WTC11 (cell line): ENCODE measurements at regions not wholly inside any gene's neighbourhood (a gene's known extent, or its start where the extent isn't known, plus 50 kb on each side); places are given as distances from the start of the nearest gene placed in this dataset.

ENCODE experiments used
- RELA ChIP-seq: sonication (generic); formaldehyde crosslinking; IDR thresholded peaks from 2 replicates; pipeline ENCODE4 v1.8.1; 2022; ENCODE audit warnings: missing genetic modification reagents, mild to moderate bottlenecking, borderline replicate concordance
- ZNF317 ChIP-seq: sonication (generic); formaldehyde crosslinking; IDR thresholded peaks from 2 replicates; pipeline ENCODE4 v1.8.1; 2023; ENCODE audit warnings: low read depth, mild to moderate bottlenecking, moderate library complexity, missing genetic modification reagents, borderline replicate concordance
- TF ChIP-seq, protein P1 (sequence below): fragments of 200-600 bp; IDR thresholded peaks from 2 replicates; pipeline ENCODE4 v1.8.0; 2022; ENCODE audit warnings: antibody characterized with exemption

DNA sequence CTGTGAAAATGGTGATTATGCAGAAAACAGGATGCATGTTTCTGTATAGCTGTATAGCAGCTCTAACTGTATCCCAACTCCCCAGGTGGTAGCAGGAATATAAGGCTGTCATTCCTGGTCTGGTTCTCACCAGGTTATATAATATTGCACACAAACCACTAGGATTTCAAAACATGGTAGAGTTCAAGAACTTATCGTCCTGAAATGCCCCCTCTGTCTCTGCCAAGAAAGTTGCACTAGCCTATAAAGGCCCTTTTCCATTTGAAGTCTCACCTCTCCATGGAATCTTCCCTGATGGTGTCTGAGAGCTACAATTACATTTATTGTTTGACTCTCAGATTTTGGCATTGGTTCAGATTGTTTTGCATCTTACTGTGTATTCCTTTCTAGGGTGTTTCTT lies 184.9 kb upstream of the FAM78B start:
- TF ChIP-seq ZNF317 (CRISPR knock-in tag) (no peak), RELA (CRISPR knock-in tag) (no peak)
- TF ChIP-seq, protein P1, sequence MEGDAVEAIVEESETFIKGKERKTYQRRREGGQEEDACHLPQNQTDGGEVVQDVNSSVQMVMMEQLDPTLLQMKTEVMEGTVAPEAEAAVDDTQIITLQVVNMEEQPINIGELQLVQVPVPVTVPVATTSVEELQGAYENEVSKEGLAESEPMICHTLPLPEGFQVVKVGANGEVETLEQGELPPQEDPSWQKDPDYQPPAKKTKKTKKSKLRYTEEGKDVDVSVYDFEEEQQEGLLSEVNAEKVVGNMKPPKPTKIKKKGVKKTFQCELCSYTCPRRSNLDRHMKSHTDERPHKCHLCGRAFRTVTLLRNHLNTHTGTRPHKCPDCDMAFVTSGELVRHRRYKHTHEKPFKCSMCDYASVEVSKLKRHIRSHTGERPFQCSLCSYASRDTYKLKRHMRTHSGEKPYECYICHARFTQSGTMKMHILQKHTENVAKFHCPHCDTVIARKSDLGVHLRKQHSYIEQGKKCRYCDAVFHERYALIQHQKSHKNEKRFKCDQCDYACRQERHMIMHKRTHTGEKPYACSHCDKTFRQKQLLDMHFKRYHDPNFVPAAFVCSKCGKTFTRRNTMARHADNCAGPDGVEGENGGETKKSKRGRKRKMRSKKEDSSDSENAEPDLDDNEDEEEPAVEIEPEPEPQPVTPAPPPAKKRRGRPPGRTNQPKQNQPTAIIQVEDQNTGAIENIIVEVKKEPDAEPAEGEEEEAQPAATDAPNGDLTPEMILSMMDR: no peak
